ENCODE measurements at regions not wholly inside any gene's neighbourhood (a gene's known extent, or its start where the extent isn't known, plus 50 kb on each side); places are given as distances from the start of the nearest gene placed in this dataset.

- TF ChIP-seq POLR2AphosphoS5 (IDR thresholded peaks at IDR 0.05; ENCODE audit: low read depth), result no peak
- TF ChIP-seq CTCF (conservative IDR thresholded peaks at IDR 0.05; ENCODE audit: low read depth in 2 of 2), result no peak
- TF ChIP-seq REST (IDR thresholded peaks at IDR 0.05; ENCODE audit: unreplicated experiment), result no peak
- TF ChIP-seq EZH2 (IDR thresholded peaks at IDR 0.05; ENCODE audit: low read depth, unreplicated experiment), result no peak
Observed at GRCh38 chr1:101081496-101082488, 56.2 kb upstream of the DPH5 start.

Measured in GM23338 (cell line).